NCI-H1092 treated with DMSO at 0.1 percent for 48 hours (cell line): ENCODE measurements at regions not wholly inside any gene's neighbourhood (a gene's known extent, or its start where the extent isn't known, plus 50 kb on each side); places are given as distances from the start of the nearest gene placed in this dataset.

Experiments
- DNase-seq: peaks from one replicate; lab custom pipeline; 2025; lab: John Stamatoyannopoulos, UW

- no peak for DNase-seq
Measured at GRCh38 chr1:115204513-115204912, 115.2 kb upstream of the TSPAN2 start.

GRCh38 chr1:115203287-115203686 lies 114.0 kb upstream of the TSPAN2 start:
- DNase-seq: no peak

DNA sequence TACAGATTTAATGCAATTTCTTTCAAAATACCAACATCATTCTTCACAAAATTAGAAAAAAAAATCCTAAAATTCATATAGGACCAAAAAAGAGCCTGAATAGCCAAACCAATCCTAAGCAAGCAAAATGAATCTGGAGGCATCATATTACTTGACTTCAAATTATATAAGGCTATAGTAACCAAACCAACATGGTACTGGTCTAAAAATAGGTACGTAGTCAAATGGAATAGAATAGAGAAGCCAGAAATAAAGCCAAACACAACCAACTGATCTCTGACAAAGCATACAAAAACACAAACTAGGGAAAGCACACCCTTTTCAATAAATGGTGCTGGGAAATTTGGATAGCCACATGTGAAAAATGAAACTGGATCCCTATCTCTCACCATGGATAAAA lies 112.3 kb upstream of the TSPAN2 start:
- DNase-seq: no peak

- DNase-seq: no peak
Measured at GRCh38 chr1:115199416-115200132, 110.3 kb upstream of the TSPAN2 start.

DNA sequence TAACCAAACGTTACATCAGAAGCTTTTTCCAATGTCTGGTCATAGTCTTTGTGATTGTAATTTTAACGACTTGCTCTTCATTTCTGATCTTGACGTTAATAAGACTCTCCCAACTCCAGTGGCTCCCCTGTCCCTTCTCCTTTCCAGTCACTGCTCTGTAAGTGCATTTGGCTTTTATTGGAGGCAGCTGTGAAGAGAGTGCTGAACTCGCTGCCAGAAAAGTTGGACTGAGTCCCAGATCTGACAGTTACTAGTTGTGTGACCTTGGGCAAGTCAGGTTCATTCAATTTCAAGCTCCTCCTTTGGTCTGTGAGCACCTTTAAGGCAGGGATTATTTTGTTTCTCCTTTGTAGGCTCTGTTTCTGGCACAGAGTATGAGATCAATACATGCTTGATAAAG lies 109.6 kb upstream of the TSPAN2 start:
- DNase-seq: peak; percentile 42

DNA sequence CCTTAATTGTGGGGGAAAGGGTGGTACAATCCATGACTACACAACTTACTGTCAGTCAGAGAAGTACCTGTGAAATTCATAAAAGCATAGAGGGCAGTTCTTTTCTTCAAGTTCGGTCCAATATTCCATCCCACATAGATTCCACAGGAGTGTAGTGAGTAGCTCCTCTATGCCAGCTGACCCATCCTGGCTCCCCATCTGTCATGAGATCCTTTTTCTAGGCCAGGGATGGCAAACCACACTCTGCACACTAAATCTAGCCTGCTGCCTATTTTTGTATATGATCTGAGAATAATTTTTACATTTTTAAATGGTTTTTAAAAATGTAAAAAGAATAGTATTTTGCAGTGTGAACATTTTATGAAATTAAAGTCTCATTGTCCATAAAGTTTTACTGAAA lies 107.0 kb upstream of the TSPAN2 start:
- DNase-seq: no peak

DNA sequence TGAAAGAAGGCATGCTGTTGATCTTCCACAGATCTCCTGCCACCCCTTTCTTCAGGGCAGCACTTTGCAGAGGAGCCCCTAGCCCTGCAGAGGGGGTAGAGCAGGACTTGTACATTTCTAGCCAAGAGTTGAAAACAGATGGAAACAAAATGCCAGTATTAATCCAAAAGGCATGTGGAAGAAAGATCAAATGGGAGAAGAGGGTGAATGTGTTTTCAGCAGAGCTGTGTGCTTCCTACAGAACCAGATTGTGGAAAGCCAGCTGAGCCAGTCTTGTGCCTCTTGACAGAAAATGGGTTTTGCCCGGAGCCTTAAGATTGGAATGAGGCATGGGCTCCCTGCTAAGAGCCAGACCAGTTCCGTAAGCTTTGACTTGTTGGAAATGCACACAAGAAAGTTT lies 105.2 kb upstream of the TSPAN2 start:
- DNase-seq: no peak

- no peak for DNase-seq
Measured at GRCh38 chr1:115193046-115193828, 103.9 kb upstream of the TSPAN2 start.

GRCh38 chr1:115192200-115192767 lies 103.0 kb upstream of the TSPAN2 start:
- no peak for DNase-seq

DNA sequence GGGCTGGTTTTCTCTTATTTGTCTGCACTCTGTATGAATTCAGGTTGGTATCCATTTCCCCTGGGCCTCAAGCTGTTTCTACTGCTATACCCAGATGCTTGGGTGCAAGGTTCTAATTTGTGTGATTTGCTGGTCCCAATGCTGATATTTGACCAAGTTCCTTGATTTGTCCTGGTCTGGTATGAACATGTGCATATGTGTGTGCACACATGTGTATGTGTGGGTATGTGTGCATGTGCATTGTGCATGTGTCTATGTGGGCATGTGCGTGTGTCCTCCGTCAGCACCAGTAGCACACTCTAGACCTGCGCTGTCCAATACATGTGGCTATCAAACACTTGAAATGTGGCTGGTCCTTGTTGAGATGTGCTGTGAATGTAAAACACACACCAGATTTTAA lies 102.4 kb upstream of the TSPAN2 start:
- DNase-seq: no peak

- no peak for DNase-seq
Measured at GRCh38 chr1:115190540-115191170, 101.4 kb upstream of the TSPAN2 start.

DNA sequence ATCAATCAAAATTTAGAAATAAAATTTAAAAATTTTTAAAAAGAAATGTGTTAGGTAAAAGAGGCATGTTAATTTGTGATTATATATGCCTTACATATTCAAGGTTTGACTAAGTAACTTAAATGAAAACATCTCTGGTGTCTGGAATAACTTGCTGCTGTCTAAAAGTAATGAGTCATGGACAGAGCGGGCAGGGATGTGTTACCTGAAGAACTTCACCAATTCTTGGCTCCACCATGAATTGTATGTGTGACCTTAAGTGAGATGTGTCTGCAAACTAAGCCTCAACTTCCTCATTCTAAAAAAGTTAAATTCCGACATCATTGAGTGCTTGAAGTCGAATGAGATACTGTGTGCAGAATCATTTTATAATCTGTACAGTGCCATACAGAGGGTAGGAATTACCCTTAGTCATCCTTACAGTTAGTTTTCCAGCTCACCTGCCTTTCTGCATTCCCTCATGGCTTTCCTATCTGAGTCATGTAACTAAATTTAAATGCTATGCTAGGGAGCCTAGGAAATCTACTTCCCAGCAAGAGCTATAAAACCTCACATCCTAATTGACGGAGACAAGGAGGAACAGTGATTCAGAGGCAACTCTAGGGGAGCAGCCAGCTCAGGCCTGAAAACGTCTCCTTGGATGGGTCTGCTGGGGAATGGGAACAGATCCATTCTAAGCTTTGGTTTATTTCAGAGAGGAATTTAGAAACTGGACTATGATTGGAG lies 100.7 kb upstream of the TSPAN2 start:
- DNase-seq: no peak

GRCh38 chr1:115188680-115189395 lies 99.5 kb upstream of the TSPAN2 start:
- DNase-seq: no peak

- DNase-seq: peak; percentile 60
Measured at GRCh38 chr1:115186711-115187265, 97.5 kb upstream of the TSPAN2 start.

- DNase-seq: no peak
Measured at GRCh38 chr1:115185336-115185735, 96.0 kb upstream of the TSPAN2 start.

DNA sequence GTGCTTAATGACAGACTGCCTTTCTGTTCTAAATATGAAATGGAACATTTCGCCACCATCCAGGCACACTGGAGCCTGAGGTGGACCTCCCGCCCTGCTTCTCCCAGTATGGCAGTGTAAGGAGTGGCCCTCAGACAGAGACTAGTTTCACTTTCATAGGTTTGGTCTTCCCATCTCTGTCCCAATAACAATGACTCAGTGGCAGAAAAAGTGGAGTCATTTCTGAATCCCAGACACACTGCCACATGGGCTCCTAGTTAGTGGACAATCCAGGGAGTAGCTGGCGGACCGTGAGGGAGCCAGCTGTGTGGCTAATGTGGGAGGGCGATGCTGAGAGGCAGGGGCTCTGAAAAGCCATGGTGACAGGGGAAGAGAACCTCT lies 95.6 kb upstream of the TSPAN2 start:
- DNase-seq: no peak

GRCh38 chr1:115184260-115184950 lies 95.1 kb upstream of the TSPAN2 start:
- no peak for DNase-seq

GRCh38 chr1:115183721-115184259 lies 94.5 kb upstream of the TSPAN2 start:
- DNase-seq: no peak

DNA sequence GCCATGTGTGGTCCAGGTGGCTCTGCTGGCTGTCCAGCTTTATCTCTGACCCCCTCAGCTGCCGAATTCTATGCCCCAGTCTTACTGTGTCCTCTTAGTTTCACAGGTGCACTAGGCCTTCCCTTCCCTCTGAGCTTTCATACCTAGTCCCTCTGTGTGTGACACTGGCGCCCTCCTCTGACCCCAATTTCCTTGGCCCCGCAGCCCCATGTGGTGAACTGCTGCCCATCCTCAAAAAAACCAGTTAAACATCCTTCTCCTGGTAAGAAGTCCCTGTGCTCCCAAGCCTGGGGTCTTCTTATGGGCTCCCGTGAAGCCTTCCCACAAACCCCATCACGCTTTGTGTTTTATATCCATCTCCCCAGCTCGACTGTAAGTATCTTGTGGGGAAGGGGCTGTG lies 93.9 kb upstream of the TSPAN2 start:
- no peak for DNase-seq

DNA sequence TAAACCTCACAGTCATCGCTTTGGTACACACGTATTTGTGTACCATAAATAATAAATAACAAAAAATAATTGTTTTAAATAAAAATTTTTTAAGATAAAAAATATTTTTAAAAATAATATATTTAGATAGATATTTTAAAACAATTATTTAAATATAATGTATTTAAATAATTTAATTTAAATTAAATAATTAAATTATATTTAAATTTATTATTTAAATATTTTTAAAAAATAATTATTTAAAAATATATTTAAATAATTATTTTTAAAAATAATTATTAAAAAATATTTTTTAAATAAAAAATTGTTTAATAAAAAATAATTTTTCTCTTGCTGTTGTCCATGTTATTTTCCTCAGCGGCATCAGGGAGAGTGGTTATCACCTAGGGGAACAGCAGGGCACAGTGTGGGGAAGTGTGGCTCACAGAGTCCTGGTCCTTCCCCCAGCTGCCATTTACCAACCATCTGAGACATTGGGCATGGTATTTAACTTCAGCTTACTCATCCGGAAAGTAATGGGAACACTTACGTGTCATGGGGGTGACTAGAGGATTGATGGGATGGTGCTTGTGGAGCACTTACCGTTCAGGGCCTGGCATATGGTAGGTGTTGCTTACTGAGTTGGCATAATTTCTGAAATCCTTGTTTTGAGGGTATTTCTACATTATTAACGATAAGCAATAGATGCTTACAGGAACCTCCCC lies 92.9 kb upstream of the TSPAN2 start:
- DNase-seq: peak; percentile 7
